ENCODE measurements at regions not wholly inside any gene's neighbourhood (a gene's known extent, or its start where the extent isn't known, plus 50 kb on each side); places are given as distances from the start of the nearest gene placed in this dataset.

DNA sequence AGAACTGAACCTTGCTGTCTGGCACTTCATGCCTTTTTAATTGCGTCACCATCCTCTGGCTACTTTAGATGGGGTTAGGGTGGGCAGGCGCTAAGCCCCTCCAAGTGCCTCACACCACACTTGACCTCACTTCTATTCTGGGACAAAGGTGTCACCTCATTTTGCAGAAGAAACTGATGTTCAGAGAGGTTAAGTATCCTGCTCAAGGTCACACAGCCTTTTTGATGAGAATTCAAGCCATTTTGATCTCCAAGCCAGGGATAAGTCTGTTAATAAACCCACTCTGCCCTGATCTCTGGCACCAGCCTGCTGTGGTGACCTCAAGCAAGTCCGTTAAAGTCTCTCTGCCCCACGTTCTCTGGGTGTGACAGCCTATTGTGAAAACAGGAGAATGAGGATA lies 58.8 kb upstream of the PRR23C start:
- DNase-seq: no peak
- H3K9me3 ChIP-seq: no peaks in the 10 kb centered on the region
- no peaks in the 10 kb centered on the region for H3K27me3 ChIP-seq
- no peaks in the 10 kb centered on the region for H3K36me3 ChIP-seq
- no peaks in the 10 kb centered on the region for H3K4me1 ChIP-seq
- TF ChIP-seq, protein P1, sequence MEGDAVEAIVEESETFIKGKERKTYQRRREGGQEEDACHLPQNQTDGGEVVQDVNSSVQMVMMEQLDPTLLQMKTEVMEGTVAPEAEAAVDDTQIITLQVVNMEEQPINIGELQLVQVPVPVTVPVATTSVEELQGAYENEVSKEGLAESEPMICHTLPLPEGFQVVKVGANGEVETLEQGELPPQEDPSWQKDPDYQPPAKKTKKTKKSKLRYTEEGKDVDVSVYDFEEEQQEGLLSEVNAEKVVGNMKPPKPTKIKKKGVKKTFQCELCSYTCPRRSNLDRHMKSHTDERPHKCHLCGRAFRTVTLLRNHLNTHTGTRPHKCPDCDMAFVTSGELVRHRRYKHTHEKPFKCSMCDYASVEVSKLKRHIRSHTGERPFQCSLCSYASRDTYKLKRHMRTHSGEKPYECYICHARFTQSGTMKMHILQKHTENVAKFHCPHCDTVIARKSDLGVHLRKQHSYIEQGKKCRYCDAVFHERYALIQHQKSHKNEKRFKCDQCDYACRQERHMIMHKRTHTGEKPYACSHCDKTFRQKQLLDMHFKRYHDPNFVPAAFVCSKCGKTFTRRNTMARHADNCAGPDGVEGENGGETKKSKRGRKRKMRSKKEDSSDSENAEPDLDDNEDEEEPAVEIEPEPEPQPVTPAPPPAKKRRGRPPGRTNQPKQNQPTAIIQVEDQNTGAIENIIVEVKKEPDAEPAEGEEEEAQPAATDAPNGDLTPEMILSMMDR (IDR thresholded peaks at IDR 0.05; ENCODE audit: low read depth, low read length): no peak
- H3K4me3 ChIP-seq (ENCODE audit: low read depth, low read length): no peak overlapping the region

DNA sequence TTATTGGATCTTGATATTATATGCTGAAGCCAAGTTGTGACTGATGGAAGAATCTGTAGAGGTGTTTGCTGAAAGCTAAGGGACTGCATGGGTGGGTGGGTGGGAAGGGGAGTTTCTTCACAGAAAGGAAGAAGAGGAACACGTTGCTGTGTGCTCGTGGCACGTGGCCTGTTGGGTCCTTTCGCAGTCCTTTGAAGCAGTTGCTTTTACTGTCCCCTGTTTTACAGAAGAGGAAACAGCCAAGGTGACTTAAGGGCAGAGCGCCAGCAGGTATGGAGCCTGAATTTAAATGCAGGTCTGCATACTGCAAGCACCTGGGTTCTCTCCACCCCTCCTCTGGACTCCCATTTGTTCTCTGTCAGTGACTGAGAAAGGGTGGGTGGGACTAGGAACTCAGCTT lies 59.4 kb upstream of the PRR23C start:
- Histone ChIP-seq H3K27me3 (no peaks in the 10 kb centered on the region), H3K9me3 (no peaks in the 10 kb centered on the region), H3K4me1 (no peaks in the 10 kb centered on the region), H3K36me3 (no peaks in the 10 kb centered on the region), H3K4me3 (ENCODE audit: low read depth, low read length) (no peak overlapping the region)
- DNase-seq: no peak
- TF ChIP-seq, protein P1 (IDR thresholded peaks at IDR 0.05; ENCODE audit: low read depth, low read length): no peak

DNA sequence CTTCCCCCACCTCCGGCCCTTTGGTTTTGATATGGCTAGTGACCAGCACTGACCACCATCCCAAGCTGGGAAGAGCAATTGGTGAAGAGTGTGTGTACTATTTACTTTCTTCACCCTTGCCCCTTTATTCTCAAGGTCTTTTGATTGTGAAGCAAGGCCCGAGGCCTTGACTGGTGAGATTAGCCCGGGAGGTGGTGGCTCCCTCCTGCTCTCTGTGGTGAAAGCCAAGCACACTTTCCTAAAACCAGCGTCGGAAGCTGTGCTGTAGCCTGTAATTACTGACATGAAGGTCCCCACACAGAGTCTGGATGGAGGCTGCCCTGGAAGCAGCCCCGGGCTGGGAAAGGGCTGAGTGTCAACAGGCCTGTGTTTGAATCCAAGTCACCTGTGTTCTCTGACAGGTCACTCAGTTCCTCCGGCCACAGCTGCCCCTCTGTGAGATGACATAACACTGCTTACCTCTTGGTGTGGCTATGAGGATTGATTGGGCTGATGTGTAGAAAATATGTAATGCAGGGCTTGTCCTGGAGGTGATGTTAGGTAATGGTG lies 60.5 kb upstream of the PRR23C start:
- Histone ChIP-seq H3K36me3 (no peaks in the 10 kb centered on the region), H3K27me3 (no peaks in the 10 kb centered on the region), H3K4me1 (no peaks in the 10 kb centered on the region), H3K9me3 (no peaks in the 10 kb centered on the region), H3K4me3 (ENCODE audit: low read depth, low read length) (no peak overlapping the region)
- TF ChIP-seq, protein P1 (IDR thresholded peaks at IDR 0.05; ENCODE audit: low read depth, low read length): no peak
- no peak for DNase-seq

DNA sequence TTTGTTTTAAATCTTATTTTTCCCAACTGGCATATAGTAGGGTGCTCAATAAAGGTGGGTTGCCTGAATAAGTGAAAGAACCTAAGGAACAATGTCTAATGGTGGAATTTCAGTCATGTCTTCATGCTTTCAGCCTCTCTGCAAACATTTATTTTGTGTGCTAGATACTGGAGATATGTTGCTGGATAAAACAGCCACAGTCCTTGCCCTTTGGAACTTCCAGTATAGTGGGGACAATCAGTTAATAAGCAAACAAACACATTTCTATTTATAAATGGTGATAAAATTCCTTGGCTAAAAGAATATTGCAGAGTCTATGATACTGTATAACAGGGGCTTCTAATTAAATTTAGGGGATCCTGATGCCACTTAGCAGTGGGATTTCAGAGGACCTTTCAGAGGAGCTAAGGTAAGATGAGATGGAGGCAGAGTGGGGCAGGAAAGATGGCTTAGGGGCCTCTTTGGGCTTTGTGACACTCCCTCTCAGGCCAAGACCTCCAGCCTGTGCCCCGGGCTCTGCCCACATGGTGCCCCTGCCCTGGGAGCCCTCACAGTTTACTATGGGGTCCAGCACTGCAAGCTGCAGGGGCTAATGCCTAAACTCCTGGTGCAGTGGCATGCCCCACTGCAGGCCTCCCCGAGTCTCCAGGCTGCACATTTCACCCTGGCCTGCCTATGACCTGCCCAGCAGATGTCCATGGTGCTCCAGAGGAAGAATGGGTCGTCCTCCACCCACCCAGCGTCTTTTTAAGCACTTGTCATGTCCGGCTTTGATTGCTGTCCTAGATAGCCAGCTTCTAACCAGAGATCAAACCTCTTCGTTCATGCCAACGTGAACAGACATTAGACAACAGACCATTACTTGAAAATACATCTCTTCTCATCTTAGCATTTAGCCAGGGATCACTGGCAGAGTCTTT lies 61.6 kb upstream of the PRR23C start:
- no peak for DNase-seq
- Histone ChIP-seq H3K27me3 (no peaks in the 10 kb centered on the region), H3K4me1 (no peaks in the 10 kb centered on the region), H3K4me3 (ENCODE audit: low read depth, low read length) (no peak overlapping the region), H3K36me3 (no peaks in the 10 kb centered on the region), H3K9me3 (no peaks in the 10 kb centered on the region)
- TF ChIP-seq, protein P1 (IDR thresholded peaks at IDR 0.05; ENCODE audit: low read depth, low read length): no peak

DNA sequence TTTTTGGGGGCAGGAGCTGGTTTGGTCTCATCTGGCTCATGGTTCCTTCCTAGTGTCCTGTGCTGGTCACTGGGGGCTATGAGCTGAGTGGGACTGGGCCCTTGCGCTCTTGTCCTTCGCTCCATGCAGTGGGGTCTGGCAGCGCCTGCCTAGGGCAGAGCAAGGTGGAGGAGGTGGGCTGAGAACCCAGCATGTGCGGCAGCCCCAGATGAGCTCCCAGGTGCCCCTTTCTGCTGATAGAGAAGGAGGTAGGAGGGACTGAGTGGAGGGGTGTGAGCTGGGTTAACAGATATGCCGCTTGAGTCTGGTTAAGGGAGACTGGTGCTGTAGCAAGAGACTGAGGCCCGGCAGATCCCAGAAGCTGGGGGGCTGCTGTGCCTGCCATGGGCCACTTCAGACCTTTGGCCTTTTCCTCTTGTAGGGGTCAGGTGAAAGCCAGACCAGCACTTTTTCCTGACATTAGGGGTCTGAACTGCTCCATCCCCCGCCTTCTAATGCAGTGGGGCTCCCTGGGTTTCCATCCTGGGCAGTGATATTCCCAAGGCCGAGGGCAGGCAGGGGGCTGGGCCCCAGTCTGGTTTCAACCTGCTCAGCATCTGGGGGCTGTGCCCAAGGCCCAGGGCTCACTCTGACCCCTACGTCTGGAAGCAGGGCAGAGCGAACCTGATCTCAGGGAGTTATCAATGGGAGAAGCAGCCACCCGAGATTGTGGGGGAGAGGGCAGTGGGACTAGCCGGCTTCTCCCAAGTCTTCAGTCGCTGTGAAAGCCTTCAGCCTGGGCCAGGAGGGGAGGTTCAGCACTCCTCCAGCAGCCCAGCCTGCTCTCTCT lies 62.9 kb upstream of the PRR23C start:
- no peaks in the 10 kb centered on the region for H3K9me3 ChIP-seq
- H3K27me3 ChIP-seq: no peaks in the 10 kb centered on the region
- no peak for DNase-seq
- no peaks in the 10 kb centered on the region for H3K4me1 ChIP-seq
- no peaks in the 10 kb centered on the region for H3K36me3 ChIP-seq
- TF ChIP-seq, protein P1 (IDR thresholded peaks at IDR 0.05; ENCODE audit: low read depth, low read length): no peak
- H3K4me3 ChIP-seq (ENCODE audit: low read depth, low read length): no peak overlapping the region
